ENCODE measurements at regions not wholly inside any gene's neighbourhood (a gene's known extent, or its start where the extent isn't known, plus 50 kb on each side); places are given as distances from the start of the nearest gene placed in this dataset.

- H3K4me1 Mint-ChIP-seq, result peaks cover 8 to 13% (median 10%) of the 10 kb centered on the region in 3 donors
Measured at GRCh38 chr7:73977619-73978618, 50.1 kb upstream of the ELN start.

More at GRCh38 chr7:73977619-73978618, 50.1 kb upstream of the ELN start:
- peaks cover 0 to under 1% (median 0%) of the 10 kb centered on the region in 7 donors for H3K9me3 Mint-ChIP-seq
- H3K4me3 Mint-ChIP-seq, result peak overlapping the region in 1 of 8 donors; percentile 9
- no peak overlapping the region for H3K27ac Mint-ChIP-seq
- ATAC-seq (ENCODE audit: low read depth in 2 of 2) (no peak), DNase-seq (no peak)
- H3K27me3 Mint-ChIP-seq, result peaks cover 3 to 24% (median 24%) of the 10 kb centered on the region in 3 donors
- H3K36me3 Mint-ChIP-seq, result no peaks in the 10 kb centered on the region
